NB4 (cell line): ENCODE measurements at regions not wholly inside any gene's neighbourhood (a gene's known extent, or its start where the extent isn't known, plus 50 kb on each side); places are given as distances from the start of the nearest gene placed in this dataset.

ENCODE experiments used
- POLR2A ChIP-seq: IDR thresholded peaks from 2 replicates; pipeline ENCODE4 v1.6.1; 2011; ENCODE audit warnings: mild to moderate bottlenecking; ENCODE audit not compliant: insufficient read length; ENCODE audit errors: extremely low read depth
- TF ChIP-seq, protein P1 (sequence below): IDR thresholded peaks from one replicate; pipeline ENCODE4 v1.5.1; 2012; ENCODE audit warnings: low read depth, low read length

DNA sequence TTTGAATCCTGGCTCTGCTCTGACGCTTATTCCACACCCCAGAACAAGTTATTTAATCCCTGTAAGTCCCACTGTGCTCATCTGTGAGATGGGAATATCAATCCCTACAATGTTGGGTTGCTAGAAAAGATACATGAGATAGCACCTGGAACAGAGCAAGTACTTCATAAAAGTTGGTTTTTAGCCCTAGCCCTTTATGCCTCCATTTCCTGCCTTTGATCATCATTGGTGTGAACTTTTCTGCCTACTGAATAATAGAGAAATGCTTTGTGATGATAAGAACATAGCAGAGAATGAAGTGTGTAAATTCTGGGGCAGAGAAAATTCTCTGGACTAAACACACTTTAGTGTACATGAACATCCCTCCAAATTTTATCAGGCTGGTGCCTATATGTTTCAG is 90.3 kb upstream of the RANBP6 start:
- TF ChIP-seq, protein P1, sequence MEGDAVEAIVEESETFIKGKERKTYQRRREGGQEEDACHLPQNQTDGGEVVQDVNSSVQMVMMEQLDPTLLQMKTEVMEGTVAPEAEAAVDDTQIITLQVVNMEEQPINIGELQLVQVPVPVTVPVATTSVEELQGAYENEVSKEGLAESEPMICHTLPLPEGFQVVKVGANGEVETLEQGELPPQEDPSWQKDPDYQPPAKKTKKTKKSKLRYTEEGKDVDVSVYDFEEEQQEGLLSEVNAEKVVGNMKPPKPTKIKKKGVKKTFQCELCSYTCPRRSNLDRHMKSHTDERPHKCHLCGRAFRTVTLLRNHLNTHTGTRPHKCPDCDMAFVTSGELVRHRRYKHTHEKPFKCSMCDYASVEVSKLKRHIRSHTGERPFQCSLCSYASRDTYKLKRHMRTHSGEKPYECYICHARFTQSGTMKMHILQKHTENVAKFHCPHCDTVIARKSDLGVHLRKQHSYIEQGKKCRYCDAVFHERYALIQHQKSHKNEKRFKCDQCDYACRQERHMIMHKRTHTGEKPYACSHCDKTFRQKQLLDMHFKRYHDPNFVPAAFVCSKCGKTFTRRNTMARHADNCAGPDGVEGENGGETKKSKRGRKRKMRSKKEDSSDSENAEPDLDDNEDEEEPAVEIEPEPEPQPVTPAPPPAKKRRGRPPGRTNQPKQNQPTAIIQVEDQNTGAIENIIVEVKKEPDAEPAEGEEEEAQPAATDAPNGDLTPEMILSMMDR, result no peak
- no peak for TF ChIP-seq POLR2A
